Activated T-cell treated with anti-CD3 and anti-CD28 coated beads for 1 hour (primary cell): ENCODE measurements at regions not wholly inside any gene's neighbourhood (a gene's known extent, or its start where the extent isn't known, plus 50 kb on each side); places are given as distances from the start of the nearest gene placed in this dataset.
"Not testable (repeated sequence)": the region's sequence is repeated elsewhere in the genome, so short reads cannot be mapped to it uniquely, and the experiment has no call there.

Experiments used
- DNase-seq: peaks from one replicate; pipeline ENCODE4 v3.0.0-alpha.2; 2020; ENCODE audit warnings: low read depth

GRCh38 chr1:120617493-120617892, 106.3 kb upstream of the NBPF26 start:
- DNase-seq = not testable (repeated sequence)

GRCh38 chr1:120619867-120620692, 103.7 kb upstream of the NBPF26 start:
- not testable (repeated sequence) for DNase-seq

GRCh38 chr1:120620693-120620969, 103.1 kb upstream of the NBPF26 start:
- not testable (repeated sequence) for DNase-seq

GRCh38 chr1:120621278-120621677, 102.5 kb upstream of the NBPF26 start:
- not testable (repeated sequence) for DNase-seq

GRCh38 chr1:120623539-120623938, 100.2 kb upstream of the NBPF26 start:
- not testable (repeated sequence) for DNase-seq

GRCh38 chr1:120624565-120625064, 99.1 kb upstream of the NBPF26 start:
- not testable (repeated sequence) for DNase-seq

GRCh38 chr1:120629832-120630455, 93.8 kb upstream of the NBPF26 start:
- not testable (repeated sequence) for DNase-seq

GRCh38 chr1:120634816-120635806, 88.6 kb upstream of the NBPF26 start:
- not testable (repeated sequence) for DNase-seq

GRCh38 chr1:120640261-120641013, 83.3 kb upstream of the NBPF26 start:
- not testable (repeated sequence) for DNase-seq

GRCh38 chr1:120641014-120641302, 82.8 kb upstream of the NBPF26 start:
- DNase-seq = not testable (repeated sequence)

- not testable (repeated sequence) for DNase-seq
These were observed 76.6 kb upstream of the NBPF26 start for GRCh38 chr1:120647182-120647581.

GRCh38 chr1:120648915-120649623, 74.7 kb upstream of the NBPF26 start:
- DNase-seq = not testable (repeated sequence)

GRCh38 chr1:120649730-120650129, 74.0 kb upstream of the NBPF26 start:
- not testable (repeated sequence) for DNase-seq

GRCh38 chr1:120654114-120654513, 69.6 kb upstream of the NBPF26 start:
- DNase-seq = not testable (repeated sequence)

- DNase-seq = not testable (repeated sequence)
These were observed 68.4 kb upstream of the NBPF26 start for GRCh38 chr1:120655394-120655793.

GRCh38 chr1:120656116-120656515, 67.6 kb upstream of the NBPF26 start:
- DNase-seq = not testable (repeated sequence)

- DNase-seq = not testable (repeated sequence)
These were observed 65.9 kb upstream of the NBPF26 start for GRCh38 chr1:120657804-120658203.

GRCh38 chr1:120658622-120659021, 65.1 kb upstream of the NBPF26 start:
- not testable (repeated sequence) for DNase-seq

GRCh38 chr1:120659133-120659532, 64.6 kb upstream of the NBPF26 start:
- DNase-seq = not testable (repeated sequence)

- not testable (repeated sequence) for DNase-seq
These were observed 59.1 kb upstream of the NBPF26 start for GRCh38 chr1:120664376-120665249.
